ENCODE measurements at regions not wholly inside any gene's neighbourhood (a gene's known extent, or its start where the extent isn't known, plus 50 kb on each side); places are given as distances from the start of the nearest gene placed in this dataset.

DNA sequence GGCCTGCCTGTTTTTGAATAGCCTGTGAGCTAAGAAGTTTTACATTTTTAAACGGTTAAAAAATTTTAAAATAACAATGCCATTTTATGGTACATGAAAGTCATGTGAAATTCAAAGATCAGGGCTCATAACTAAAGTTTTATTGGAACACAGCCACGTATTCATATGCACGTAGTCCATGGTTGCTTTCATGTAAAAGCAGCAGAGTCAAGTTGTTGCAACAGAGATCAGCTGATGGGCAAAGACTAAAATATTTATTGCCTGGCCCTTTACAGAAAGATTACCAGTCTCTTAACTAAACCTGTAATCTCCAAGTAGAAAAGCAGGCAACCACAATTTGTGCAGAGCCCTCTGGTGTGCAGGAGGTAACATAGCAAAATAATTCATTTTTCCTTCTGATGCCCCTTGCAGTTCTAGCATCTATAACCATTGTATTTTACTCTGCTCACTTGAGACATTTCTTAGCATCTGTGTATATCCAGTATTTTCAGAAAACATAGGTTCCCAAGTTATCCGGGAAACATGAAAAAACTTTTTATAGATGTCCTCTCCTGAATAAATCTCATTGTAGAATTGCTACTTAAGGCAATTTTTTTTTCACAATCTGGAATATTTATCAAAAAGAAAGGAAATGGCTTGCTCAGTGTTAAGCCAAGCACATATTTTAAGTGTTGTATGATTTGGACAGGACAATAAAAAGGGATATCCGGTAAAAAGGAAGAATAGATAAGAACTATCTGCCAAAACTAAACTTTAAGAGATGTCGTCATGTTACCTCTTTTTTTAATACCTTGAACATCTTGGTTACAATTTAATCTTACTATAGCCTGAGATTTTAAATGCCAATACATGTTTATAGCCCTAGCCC, 430.8 kb downstream of the PLPP3 start:
- TF ChIP-seq YY1 (IDR thresholded peaks at IDR 0.05; ENCODE audit: insufficient read depth, insufficient read length) (no peak), ZNF274 (IDR thresholded peaks at IDR 0.05; ENCODE audit: low read depth, low read length) (no peak), SUZ12 (IDR thresholded peaks at IDR 0.05; ENCODE audit: extremely low read depth, insufficient read depth, insufficient read length) (no peak)

Measured in NT2/D1 (cell line).